ENCODE measurements at regions not wholly inside any gene's neighbourhood (a gene's known extent, or its start where the extent isn't known, plus 50 kb on each side); places are given as distances from the start of the nearest gene placed in this dataset.
"Not testable (repeated sequence)": the region's sequence is repeated elsewhere in the genome, so short reads cannot be mapped to it uniquely, and the experiment has no call there.

- Histone ChIP-seq H3K27me3 (ENCODE audit: low read length) (no peaks in the 10 kb centered on the region), H3K27ac (ENCODE audit: low read length) (no peak overlapping the region), H4K20me1 (ENCODE audit: insufficient read depth, low read depth, low read length) (no peaks in the 10 kb centered on the region), H3K9ac (ENCODE audit: low read length) (no peak overlapping the region), H3K4me3 (ENCODE audit: low read length) (no peak overlapping the region), H3K4me2 (ENCODE audit: low read depth, low read length, poor library complexity, severe bottlenecking) (no peak overlapping the region), H3K79me2 (ENCODE audit: low read length) (no peaks in the 10 kb centered on the region), H3K9me3 (ENCODE audit: low read length) (peaks cover 12% of the 10 kb centered on the region; the same call in 1 of the 2 replicates), H2AFZ (ENCODE audit: low read length) (no peak overlapping the region), H3K9me2 (replicated peaks; ENCODE audit: insufficient read depth, low read length) (no peaks in the 10 kb centered on the region), H3K4me1 (ENCODE audit: low read length) (no peaks in the 10 kb centered on the region), H3K36me3 (ENCODE audit: insufficient read depth, low read length) (no peaks in the 10 kb centered on the region)
- no peak for DNase-seq
These were observed 241.5 kb upstream of the NRIP1 start for GRCh38 chr21:15306271-15306670.

- H3K9me3 ChIP-seq (ENCODE audit: low read length): peaks cover 8% of the 10 kb centered on the region
- no peaks in the 10 kb centered on the region for H3K4me1 ChIP-seq (ENCODE audit: low read length)
- no peak overlapping the region for H3K4me3 ChIP-seq (ENCODE audit: low read length)
- no peaks in the 10 kb centered on the region for H3K79me2 ChIP-seq (ENCODE audit: low read length)
- no peaks in the 10 kb centered on the region for H3K36me3 ChIP-seq (ENCODE audit: insufficient read depth, low read length)
- no peaks in the 10 kb centered on the region for H3K27me3 ChIP-seq (ENCODE audit: low read length)
- no peak overlapping the region for H3K4me2 ChIP-seq (ENCODE audit: low read depth, low read length, poor library complexity, severe bottlenecking)
- H3K9me2 ChIP-seq (replicated peaks; ENCODE audit: insufficient read depth, low read length): no peaks in the 10 kb centered on the region
- no peaks in the 10 kb centered on the region for H4K20me1 ChIP-seq (ENCODE audit: insufficient read depth, low read depth, low read length)
- H2AFZ ChIP-seq (ENCODE audit: low read length): no peak overlapping the region
- H3K9ac ChIP-seq (ENCODE audit: low read length): no peak overlapping the region
- no peak for DNase-seq
- no peak overlapping the region for H3K27ac ChIP-seq (ENCODE audit: low read length)
These were observed 243.5 kb upstream of the NRIP1 start for GRCh38 chr21:15308333-15308732.

GRCh38 chr21:15309022-15309590, 244.3 kb upstream of the NRIP1 start:
- Histone ChIP-seq H4K20me1 (ENCODE audit: insufficient read depth, low read depth, low read length) (no peaks in the 10 kb centered on the region), H3K9me2 (replicated peaks; ENCODE audit: insufficient read depth, low read length) (no peaks in the 10 kb centered on the region), H3K27me3 (ENCODE audit: low read length) (no peaks in the 10 kb centered on the region), H3K27ac (ENCODE audit: low read length) (no peak overlapping the region), H3K4me2 (ENCODE audit: low read depth, low read length, poor library complexity, severe bottlenecking) (no peak overlapping the region), H3K36me3 (ENCODE audit: insufficient read depth, low read length) (no peaks in the 10 kb centered on the region), H3K4me1 (ENCODE audit: low read length) (no peaks in the 10 kb centered on the region), H3K9ac (ENCODE audit: low read length) (no peak overlapping the region), H3K79me2 (ENCODE audit: low read length) (no peaks in the 10 kb centered on the region), H3K9me3 (ENCODE audit: low read length) (peaks cover 6% of the 10 kb centered on the region), H3K4me3 (ENCODE audit: low read length) (no peak overlapping the region), H2AFZ (ENCODE audit: low read length) (no peak overlapping the region)
- DNase-seq: no peak

- Histone ChIP-seq H3K4me3 (ENCODE audit: low read length) (no peak overlapping the region), H3K4me1 (ENCODE audit: low read length) (no peaks in the 10 kb centered on the region)
These were observed 244.9 kb upstream of the NRIP1 start for GRCh38 chr21:15309721-15310120.

GRCh38 chr21:15311510-15311909, 246.7 kb upstream of the NRIP1 start:
- Histone ChIP-seq H2AFZ (ENCODE audit: low read length) (no peak overlapping the region), H3K9ac (ENCODE audit: low read length) (no peak overlapping the region), H3K9me3 (ENCODE audit: low read length) (peaks cover 8% of the 10 kb centered on the region), H3K4me3 (ENCODE audit: low read length) (no peak overlapping the region), H4K20me1 (ENCODE audit: insufficient read depth, low read depth, low read length) (no peaks in the 10 kb centered on the region), H3K27me3 (ENCODE audit: low read length) (no peaks in the 10 kb centered on the region), H3K36me3 (ENCODE audit: insufficient read depth, low read length) (no peaks in the 10 kb centered on the region), H3K79me2 (ENCODE audit: low read length) (no peaks in the 10 kb centered on the region), H3K4me1 (ENCODE audit: low read length) (no peaks in the 10 kb centered on the region), H3K27ac (ENCODE audit: low read length) (no peak overlapping the region), H3K4me2 (ENCODE audit: low read depth, low read length, poor library complexity, severe bottlenecking) (no peak overlapping the region), H3K9me2 (replicated peaks; ENCODE audit: insufficient read depth, low read length) (no peaks in the 10 kb centered on the region)
- DNase-seq: no peak

More at GRCh38 chr21:15309721-15310120, 244.9 kb upstream of the NRIP1 start:
- Histone ChIP-seq H3K9me3 (ENCODE audit: low read length) (peaks cover 4% of the 10 kb centered on the region), H4K20me1 (ENCODE audit: insufficient read depth, low read depth, low read length) (no peaks in the 10 kb centered on the region), H3K9ac (ENCODE audit: low read length) (no peak overlapping the region), H3K4me2 (ENCODE audit: low read depth, low read length, poor library complexity, severe bottlenecking) (no peak overlapping the region), H3K27me3 (ENCODE audit: low read length) (no peaks in the 10 kb centered on the region), H3K27ac (ENCODE audit: low read length) (no peak overlapping the region), H3K36me3 (ENCODE audit: insufficient read depth, low read length) (no peaks in the 10 kb centered on the region), H2AFZ (ENCODE audit: low read length) (no peak overlapping the region), H3K9me2 (replicated peaks; ENCODE audit: insufficient read depth, low read length) (no peaks in the 10 kb centered on the region), H3K79me2 (ENCODE audit: low read length) (no peaks in the 10 kb centered on the region)
- DNase-seq: no peak

- H3K9ac ChIP-seq (ENCODE audit: low read length); DNase-seq; H2AFZ ChIP-seq (ENCODE audit: low read length); H4K20me1 ChIP-seq (ENCODE audit: insufficient read depth, low read depth, low read length); H3K79me2 ChIP-seq (ENCODE audit: low read length); H3K4me2 ChIP-seq (ENCODE audit: low read depth, low read length, poor library complexity, severe bottlenecking); H3K4me3 ChIP-seq (ENCODE audit: low read length); H3K4me1 ChIP-seq (ENCODE audit: low read length); H3K27ac ChIP-seq (ENCODE audit: low read length); H3K36me3 ChIP-seq (ENCODE audit: insufficient read depth, low read length); H3K27me3 ChIP-seq (ENCODE audit: low read length); H3K9me2 ChIP-seq (replicated peaks; ENCODE audit: insufficient read depth, low read length): not testable (repeated sequence)
- peaks cover 18% of the 10 kb centered on the region for H3K9me3 ChIP-seq (ENCODE audit: low read length)
These were observed 252.2 kb upstream of the NRIP1 start for GRCh38 chr21:15317034-15317433.

GRCh38 chr21:15319727-15320126, 254.9 kb upstream of the NRIP1 start:
- Histone ChIP-seq H3K4me2 (ENCODE audit: low read depth, low read length, poor library complexity, severe bottlenecking) (no peak overlapping the region), H3K36me3 (ENCODE audit: insufficient read depth, low read length) (no peaks in the 10 kb centered on the region), H3K9me3 (ENCODE audit: low read length) (peaks cover 18% of the 10 kb centered on the region), H3K27ac (ENCODE audit: low read length) (no peak overlapping the region), H3K27me3 (ENCODE audit: low read length) (no peaks in the 10 kb centered on the region), H3K79me2 (ENCODE audit: low read length) (no peaks in the 10 kb centered on the region), H3K4me1 (ENCODE audit: low read length) (no peaks in the 10 kb centered on the region), H4K20me1 (ENCODE audit: insufficient read depth, low read depth, low read length) (no peaks in the 10 kb centered on the region), H3K9me2 (replicated peaks; ENCODE audit: insufficient read depth, low read length) (no peaks in the 10 kb centered on the region), H2AFZ (ENCODE audit: low read length) (no peak overlapping the region), H3K9ac (ENCODE audit: low read length) (no peak overlapping the region), H3K4me3 (ENCODE audit: low read length) (no peak overlapping the region)
- DNase-seq: no peak

GRCh38 chr21:15324542-15324941, 259.7 kb upstream of the NRIP1 start:
- no peak overlapping the region for H3K27ac ChIP-seq (ENCODE audit: low read length)
- H3K4me3 ChIP-seq (ENCODE audit: low read length): no peak overlapping the region
- H3K9me2 ChIP-seq (replicated peaks; ENCODE audit: insufficient read depth, low read length): no peaks in the 10 kb centered on the region
- H4K20me1 ChIP-seq (ENCODE audit: insufficient read depth, low read depth, low read length): no peaks in the 10 kb centered on the region
- H3K9me3 ChIP-seq (ENCODE audit: low read length): peaks cover 12% of the 10 kb centered on the region
- no peak overlapping the region for H3K4me2 ChIP-seq (ENCODE audit: low read depth, low read length, poor library complexity, severe bottlenecking)
- DNase-seq: no peak
- no peaks in the 10 kb centered on the region for H3K79me2 ChIP-seq (ENCODE audit: low read length)
- no peak overlapping the region for H2AFZ ChIP-seq (ENCODE audit: low read length)
- no peak overlapping the region for H3K9ac ChIP-seq (ENCODE audit: low read length)
- H3K27me3 ChIP-seq (ENCODE audit: low read length): no peaks in the 10 kb centered on the region
- no peaks in the 10 kb centered on the region for H3K36me3 ChIP-seq (ENCODE audit: insufficient read depth, low read length)
- H3K4me1 ChIP-seq (ENCODE audit: low read length): no peaks in the 10 kb centered on the region

Data from Karpas-422 (cell line).